ENCODE measurements at regions not wholly inside any gene's neighbourhood (a gene's known extent, or its start where the extent isn't known, plus 50 kb on each side); places are given as distances from the start of the nearest gene placed in this dataset.
A peak's percentile ranks its signal among the peaks of the same experiment; 100 is the strongest.

DNA sequence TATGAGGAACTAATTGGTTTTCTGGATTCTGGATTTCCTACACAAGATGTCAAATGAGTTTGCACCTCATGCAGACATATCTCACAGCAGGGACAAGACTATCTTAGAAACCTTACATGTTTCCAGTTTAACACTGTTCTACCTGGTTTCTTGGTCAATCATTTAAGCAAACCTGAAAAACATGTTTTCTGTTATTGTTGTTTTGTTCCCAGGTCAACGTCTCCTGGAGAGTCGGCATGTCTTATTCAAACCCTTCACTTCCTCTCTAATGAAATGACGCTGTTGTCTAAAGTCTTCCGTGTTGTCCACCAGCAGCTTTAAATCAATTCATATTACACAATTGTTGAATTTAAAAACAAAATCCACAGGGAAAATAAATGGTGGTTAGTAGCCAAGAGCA is 150.9 kb downstream of the CNTN3 start:
- no peak overlapping the region for H3K4me3 ChIP-seq
- no peaks in the 10 kb centered on the region for H3K9me3 ChIP-seq
- no peak for DNase-seq (ENCODE audit: low spot score)
- intact Hi-C loops (cut with DNase I): no loop called here
- TF ChIP-seq, protein P1, sequence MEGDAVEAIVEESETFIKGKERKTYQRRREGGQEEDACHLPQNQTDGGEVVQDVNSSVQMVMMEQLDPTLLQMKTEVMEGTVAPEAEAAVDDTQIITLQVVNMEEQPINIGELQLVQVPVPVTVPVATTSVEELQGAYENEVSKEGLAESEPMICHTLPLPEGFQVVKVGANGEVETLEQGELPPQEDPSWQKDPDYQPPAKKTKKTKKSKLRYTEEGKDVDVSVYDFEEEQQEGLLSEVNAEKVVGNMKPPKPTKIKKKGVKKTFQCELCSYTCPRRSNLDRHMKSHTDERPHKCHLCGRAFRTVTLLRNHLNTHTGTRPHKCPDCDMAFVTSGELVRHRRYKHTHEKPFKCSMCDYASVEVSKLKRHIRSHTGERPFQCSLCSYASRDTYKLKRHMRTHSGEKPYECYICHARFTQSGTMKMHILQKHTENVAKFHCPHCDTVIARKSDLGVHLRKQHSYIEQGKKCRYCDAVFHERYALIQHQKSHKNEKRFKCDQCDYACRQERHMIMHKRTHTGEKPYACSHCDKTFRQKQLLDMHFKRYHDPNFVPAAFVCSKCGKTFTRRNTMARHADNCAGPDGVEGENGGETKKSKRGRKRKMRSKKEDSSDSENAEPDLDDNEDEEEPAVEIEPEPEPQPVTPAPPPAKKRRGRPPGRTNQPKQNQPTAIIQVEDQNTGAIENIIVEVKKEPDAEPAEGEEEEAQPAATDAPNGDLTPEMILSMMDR (IDR thresholded peaks at IDR 0.05): no peak
- TF ChIP-seq POLR2A (IDR thresholded peaks at IDR 0.05) (no peak), POLR2AphosphoS5 (IDR thresholded peaks at IDR 0.05) (no peak)
- H3K27ac ChIP-seq: no peak overlapping the region
- WGBS: 75% methylated on average over 4 of the region's 4 CpGs
- H3K27me3 ChIP-seq (replicated peaks; ENCODE audit: insufficient read depth): no peaks in the 10 kb centered on the region
- H3K36me3 ChIP-seq: no peaks in the 10 kb centered on the region
- H3K4me1 ChIP-seq (replicated peaks): no peaks in the 10 kb centered on the region

DNA sequence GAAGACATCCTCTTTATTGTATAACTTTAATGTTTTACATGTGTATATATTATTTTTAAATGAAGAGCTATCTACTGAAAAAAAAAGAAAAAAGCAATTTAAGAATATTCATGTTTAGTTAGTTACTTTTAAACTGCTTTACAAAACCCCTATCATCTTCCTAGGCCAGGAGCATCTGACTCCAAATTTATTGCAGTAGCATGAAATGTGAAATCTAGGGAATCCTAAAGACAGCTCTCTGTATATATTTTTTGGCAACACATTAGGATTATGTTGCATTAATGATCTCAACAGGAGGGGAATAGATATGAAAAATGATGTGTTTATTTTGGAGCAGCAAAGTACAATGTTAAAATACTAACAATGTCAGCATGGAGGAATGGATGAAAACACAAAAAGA is 158.3 kb downstream of the CNTN3 start:
- H3K4me3 ChIP-seq: no peak overlapping the region
- TF ChIP-seq, protein P1 (IDR thresholded peaks at IDR 0.05): no peak
- no peak for TF ChIP-seq POLR2AphosphoS5 (IDR thresholded peaks at IDR 0.05)
- no peak for TF ChIP-seq POLR2A (IDR thresholded peaks at IDR 0.05)
- DNase-seq (ENCODE audit: low spot score): no peak
- H3K36me3 ChIP-seq: no peaks in the 10 kb centered on the region
- no peaks in the 10 kb centered on the region for H3K9me3 ChIP-seq
- no peaks in the 10 kb centered on the region for H3K27me3 ChIP-seq (replicated peaks; ENCODE audit: insufficient read depth)
- no peaks in the 10 kb centered on the region for H3K4me1 ChIP-seq (replicated peaks)
- no peak overlapping the region for H3K27ac ChIP-seq
- intact Hi-C loops (cut with DNase I): no loop called here

DNA sequence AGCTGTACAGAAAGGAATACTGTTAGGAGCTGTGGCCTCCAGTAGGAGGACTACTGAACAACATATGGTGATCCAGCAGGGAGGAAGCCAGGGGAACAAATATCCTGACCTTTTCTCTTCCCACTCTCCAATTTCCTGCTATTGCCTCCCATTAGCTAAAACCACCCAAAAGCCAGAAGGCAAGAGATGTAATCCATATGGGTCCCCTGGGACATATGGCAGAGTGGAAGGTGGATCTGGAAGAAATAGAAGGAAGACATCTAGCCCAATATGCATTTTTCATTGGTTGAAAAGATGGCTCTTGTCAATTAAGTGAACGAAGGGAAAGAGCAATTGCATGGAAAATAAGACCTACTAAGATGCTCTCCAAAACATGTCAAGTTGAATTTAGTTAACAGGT is 167.2 kb downstream of the CNTN3 start:
- TF ChIP-seq POLR2AphosphoS5 (IDR thresholded peaks at IDR 0.05) (no peak), POLR2A (IDR thresholded peaks at IDR 0.05) (no peak)
- TF ChIP-seq, protein P1 (IDR thresholded peaks at IDR 0.05): no peak
- no peaks in the 10 kb centered on the region for H3K4me1 ChIP-seq (replicated peaks)
- intact Hi-C loops (cut with DNase I): no loop called here
- H3K27ac ChIP-seq: no peak overlapping the region
- WGBS: 100% methylated on average over 1 of the region's 1 CpG
- H3K9me3 ChIP-seq: no peaks in the 10 kb centered on the region
- no peak overlapping the region for H3K4me3 ChIP-seq
- no peaks in the 10 kb centered on the region for H3K36me3 ChIP-seq
- DNase-seq (ENCODE audit: low spot score): no peak
- no peaks in the 10 kb centered on the region for H3K27me3 ChIP-seq (replicated peaks; ENCODE audit: insufficient read depth)

GRCh38 chr3:74445541-74445940 is 168.9 kb downstream of the CNTN3 start:
- no peak overlapping the region for H3K27ac ChIP-seq
- intact Hi-C loops (cut with DNase I): no loop called here
- 79% methylated on average over 1 of the region's 1 CpG for WGBS
- H3K36me3 ChIP-seq: no peaks in the 10 kb centered on the region
- TF ChIP-seq, protein P1 (IDR thresholded peaks at IDR 0.05): no peak
- TF ChIP-seq POLR2A (IDR thresholded peaks at IDR 0.05) (no peak), POLR2AphosphoS5 (IDR thresholded peaks at IDR 0.05) (no peak)
- no peaks in the 10 kb centered on the region for H3K4me1 ChIP-seq (replicated peaks)
- no peaks in the 10 kb centered on the region for H3K9me3 ChIP-seq
- no peaks in the 10 kb centered on the region for H3K27me3 ChIP-seq (replicated peaks; ENCODE audit: insufficient read depth)
- H3K4me3 ChIP-seq: no peak overlapping the region
- DNase-seq (ENCODE audit: low spot score): no peak

GRCh38 chr3:74443102-74443501 is 171.4 kb downstream of the CNTN3 start:
- Histone ChIP-seq H3K27ac (no peak overlapping the region), H3K4me1 (replicated peaks) (no peaks in the 10 kb centered on the region), H3K9me3 (no peaks in the 10 kb centered on the region), H3K4me3 (no peak overlapping the region), H3K36me3 (no peaks in the 10 kb centered on the region), H3K27me3 (replicated peaks; ENCODE audit: insufficient read depth) (no peaks in the 10 kb centered on the region)
- intact Hi-C loops (cut with DNase I): no loop called here
- DNase-seq (ENCODE audit: low spot score): peak; percentile 15
- no peak for TF ChIP-seq POLR2AphosphoS5 (IDR thresholded peaks at IDR 0.05)
- no peak for TF ChIP-seq POLR2A (IDR thresholded peaks at IDR 0.05)
- TF ChIP-seq, protein P1 (IDR thresholded peaks at IDR 0.05): no peak

All from prostate gland (tissue), 2 donors.